OCI-LY3 (cell line): ENCODE measurements at regions not wholly inside any gene's neighbourhood (a gene's known extent, or its start where the extent isn't known, plus 50 kb on each side); places are given as distances from the start of the nearest gene placed in this dataset.

Experiments
- EZH2phosphoT487 ChIP-seq: fragments of 200-600 bp; shearing (Covaris generic); IDR thresholded peaks from 2 replicates; pipeline ENCODE4 v1.6.1; 2018; ENCODE audit warnings: antibody characterized with exemption, mixed run types, low read depth
- TF ChIP-seq, protein P1 (sequence below): fragments of 200-600, 300-600 bp; sonication (generic); IDR thresholded peaks from 2 replicates; pipeline ENCODE4 v1.5.1; 2014; ENCODE audit warnings: antibody characterized with exemption, low read length, low read depth

DNA sequence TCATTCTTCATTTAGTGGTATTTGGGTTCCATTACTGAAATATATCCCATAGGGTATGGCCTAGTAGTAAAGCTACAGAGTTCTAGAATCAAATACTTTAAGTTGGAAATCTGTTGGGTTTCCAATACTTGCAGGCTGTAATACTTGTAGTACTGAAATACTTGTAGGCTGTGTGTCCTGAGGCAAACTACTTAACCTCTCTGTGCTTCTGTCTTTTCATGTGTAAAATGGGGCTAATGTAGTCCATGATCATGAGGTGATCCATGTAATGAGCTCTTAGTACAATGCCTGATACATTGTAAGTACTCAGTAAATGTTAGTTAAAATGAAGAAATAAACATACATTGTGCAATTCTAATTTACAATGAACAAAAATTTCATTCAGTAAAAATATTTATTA, 368.9 kb downstream of the CSNK1G3 start:
- TF ChIP-seq, protein P1, sequence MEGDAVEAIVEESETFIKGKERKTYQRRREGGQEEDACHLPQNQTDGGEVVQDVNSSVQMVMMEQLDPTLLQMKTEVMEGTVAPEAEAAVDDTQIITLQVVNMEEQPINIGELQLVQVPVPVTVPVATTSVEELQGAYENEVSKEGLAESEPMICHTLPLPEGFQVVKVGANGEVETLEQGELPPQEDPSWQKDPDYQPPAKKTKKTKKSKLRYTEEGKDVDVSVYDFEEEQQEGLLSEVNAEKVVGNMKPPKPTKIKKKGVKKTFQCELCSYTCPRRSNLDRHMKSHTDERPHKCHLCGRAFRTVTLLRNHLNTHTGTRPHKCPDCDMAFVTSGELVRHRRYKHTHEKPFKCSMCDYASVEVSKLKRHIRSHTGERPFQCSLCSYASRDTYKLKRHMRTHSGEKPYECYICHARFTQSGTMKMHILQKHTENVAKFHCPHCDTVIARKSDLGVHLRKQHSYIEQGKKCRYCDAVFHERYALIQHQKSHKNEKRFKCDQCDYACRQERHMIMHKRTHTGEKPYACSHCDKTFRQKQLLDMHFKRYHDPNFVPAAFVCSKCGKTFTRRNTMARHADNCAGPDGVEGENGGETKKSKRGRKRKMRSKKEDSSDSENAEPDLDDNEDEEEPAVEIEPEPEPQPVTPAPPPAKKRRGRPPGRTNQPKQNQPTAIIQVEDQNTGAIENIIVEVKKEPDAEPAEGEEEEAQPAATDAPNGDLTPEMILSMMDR, result no peak
- no peak for TF ChIP-seq EZH2phosphoT487
